ENCODE measurements at regions not wholly inside any gene's neighbourhood (a gene's known extent, or its start where the extent isn't known, plus 50 kb on each side); places are given as distances from the start of the nearest gene placed in this dataset.

GRCh38 chr9:16033921-16034691 lies 481.3 kb downstream of the CCDC171 start:
- TF ChIP-seq CTCF (IDR thresholded peaks at IDR 0.05; ENCODE audit: poor library complexity) (no peak), EZH2 (IDR thresholded peaks at IDR 0.05; ENCODE audit: borderline replicate concordance) (no peak)
